DND-41 (cell line): ENCODE measurements at regions not wholly inside any gene's neighbourhood (a gene's known extent, or its start where the extent isn't known, plus 50 kb on each side); places are given as distances from the start of the nearest gene placed in this dataset.

ENCODE experiments used
- ATAC-seq: fragments of 200-7000 bp; cut with Tn5 transposase; 3 replicates; pipeline ENCODE4 v1.9.1; 2021; ENCODE audit warnings: low read depth; ENCODE audit not compliant: insufficient read depth
- DNase-seq: peaks from one replicate; pipeline ENCODE4 v3.0.0-alpha.2; 2020
- H2AFZ ChIP-seq: 2 replicates; pipeline ENCODE4 v1.6.0; 2012; ENCODE audit warnings: low read depth, low read length
- H3K27ac ChIP-seq: 2 replicates; pipeline ENCODE4 v1.5.1; 2012; ENCODE audit warnings: low read length, inconsistent platforms
- H3K27me3 ChIP-seq: fragments of 200-600 bp; sonication (generic); 2 replicates; pipeline ENCODE4 v1.6.0; 2012; ENCODE audit warnings: low read length, mild to moderate bottlenecking, inconsistent platforms; ENCODE audit not compliant: insufficient read depth, poor library complexity
- H3K36me3 ChIP-seq: 2 replicates; pipeline ENCODE4 v1.5.1; 2012; ENCODE audit warnings: low read length, inconsistent platforms; ENCODE audit not compliant: insufficient read depth
- H3K4me1 ChIP-seq: 2 replicates; pipeline ENCODE4 v1.5.1; 2012; ENCODE audit warnings: mild to moderate bottlenecking, low read length; ENCODE audit not compliant: insufficient read depth
- H3K4me2 ChIP-seq: 2 replicates; pipeline ENCODE4 v1.6.0; 2012; ENCODE audit warnings: mild to moderate bottlenecking, moderate library complexity, low read length, inconsistent platforms; ENCODE audit not compliant: insufficient read depth
- H3K4me3 ChIP-seq, 2 experiments: fragments of 200-600 bp in 1 of 2; shearing (Covaris generic) in 1 of 2; 2 replicates each; pipeline ENCODE4 v1.5.1; 2012 to 2016; ENCODE audit warnings: inconsistent platforms in 2 of 2, low read length in 2 of 2, mild to moderate bottlenecking in 2 of 2, low read depth in 1 of 2, moderate library complexity in 1 of 2
- H3K79me2 ChIP-seq: 2 replicates; pipeline ENCODE4 v1.6.0; 2012; ENCODE audit warnings: low read length, inconsistent platforms; ENCODE audit not compliant: insufficient read depth
- H3K9ac ChIP-seq: 2 replicates; pipeline ENCODE4 v1.6.0; 2012; ENCODE audit warnings: low read depth, mild to moderate bottlenecking, inconsistent platforms, low read length, moderate library complexity
- H3K9me3 ChIP-seq: 2 replicates; pipeline ENCODE4 v1.5.1; 2012; ENCODE audit warnings: low read length, moderate library complexity, mild to moderate bottlenecking, inconsistent platforms; ENCODE audit not compliant: insufficient read depth, severe bottlenecking
- H4K20me1 ChIP-seq: 2 replicates; pipeline ENCODE4 v1.6.0; 2012; ENCODE audit warnings: low read length; ENCODE audit not compliant: insufficient read depth
- EZH2 ChIP-seq: IDR thresholded peaks from 3 replicates; pipeline ENCODE4 v1.6.1; 2012; ENCODE audit warnings: borderline replicate concordance, low read depth, mild to moderate bottlenecking, moderate library complexity, low read length, inconsistent platforms; ENCODE audit not compliant: severe bottlenecking
- TF ChIP-seq, protein P1 (sequence below): IDR thresholded peaks from 2 replicates; pipeline ENCODE4 v1.5.1; 2012; ENCODE audit warnings: borderline replicate concordance, low read length, moderate library complexity, mild to moderate bottlenecking; ENCODE audit not compliant: poor library complexity, severe bottlenecking; ENCODE audit errors: extremely low read depth

DNA sequence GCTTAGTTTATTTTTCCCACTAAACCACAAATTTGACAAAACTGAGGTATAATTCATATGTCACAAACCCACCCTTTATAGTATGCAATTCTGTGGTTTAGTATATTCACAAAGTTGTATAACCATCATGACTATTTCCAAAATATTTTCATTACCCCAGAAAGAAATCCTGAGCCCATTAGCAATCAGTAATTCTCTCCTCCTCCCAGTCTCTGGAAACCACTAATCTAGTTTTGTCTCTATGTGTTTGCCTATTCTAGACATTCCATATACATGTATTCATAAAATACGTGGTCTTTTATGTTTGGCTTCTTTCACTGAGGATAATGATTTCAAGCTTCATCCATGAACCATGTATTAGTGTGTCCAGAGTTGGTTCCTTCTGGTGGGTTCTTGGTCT lies 267.6 kb downstream of the AEBP2 start:
- Histone ChIP-seq H4K20me1 (no peaks in the 10 kb centered on the region), H3K9ac (no peak overlapping the region), H2AFZ (no peak overlapping the region), H3K4me2 (no peak overlapping the region), H3K27ac (no peak overlapping the region), H3K4me3 (no peak overlapping the region), H3K9me3 (no peaks in the 10 kb centered on the region), H3K27me3 (no peaks in the 10 kb centered on the region), H3K4me1 (no peaks in the 10 kb centered on the region), H3K79me2 (no peaks in the 10 kb centered on the region), H3K36me3 (no peaks in the 10 kb centered on the region)
- TF ChIP-seq, protein P1, sequence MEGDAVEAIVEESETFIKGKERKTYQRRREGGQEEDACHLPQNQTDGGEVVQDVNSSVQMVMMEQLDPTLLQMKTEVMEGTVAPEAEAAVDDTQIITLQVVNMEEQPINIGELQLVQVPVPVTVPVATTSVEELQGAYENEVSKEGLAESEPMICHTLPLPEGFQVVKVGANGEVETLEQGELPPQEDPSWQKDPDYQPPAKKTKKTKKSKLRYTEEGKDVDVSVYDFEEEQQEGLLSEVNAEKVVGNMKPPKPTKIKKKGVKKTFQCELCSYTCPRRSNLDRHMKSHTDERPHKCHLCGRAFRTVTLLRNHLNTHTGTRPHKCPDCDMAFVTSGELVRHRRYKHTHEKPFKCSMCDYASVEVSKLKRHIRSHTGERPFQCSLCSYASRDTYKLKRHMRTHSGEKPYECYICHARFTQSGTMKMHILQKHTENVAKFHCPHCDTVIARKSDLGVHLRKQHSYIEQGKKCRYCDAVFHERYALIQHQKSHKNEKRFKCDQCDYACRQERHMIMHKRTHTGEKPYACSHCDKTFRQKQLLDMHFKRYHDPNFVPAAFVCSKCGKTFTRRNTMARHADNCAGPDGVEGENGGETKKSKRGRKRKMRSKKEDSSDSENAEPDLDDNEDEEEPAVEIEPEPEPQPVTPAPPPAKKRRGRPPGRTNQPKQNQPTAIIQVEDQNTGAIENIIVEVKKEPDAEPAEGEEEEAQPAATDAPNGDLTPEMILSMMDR, result no peak
- TF ChIP-seq EZH2, result no peak
- DNase-seq, result no peak
- ATAC-seq, result no peak

- no peak for TF ChIP-seq EZH2
- TF ChIP-seq, protein P1, result peak; percentile 22
- ATAC-seq (no peak), DNase-seq (no peak)
- Histone ChIP-seq H2AFZ (no peak overlapping the region), H3K79me2 (no peaks in the 10 kb centered on the region), H3K4me3 (no peak overlapping the region), H3K4me2 (no peak overlapping the region), H3K4me1 (no peaks in the 10 kb centered on the region), H3K27ac (no peak overlapping the region), H3K9ac (no peak overlapping the region), H3K9me3 (no peaks in the 10 kb centered on the region), H4K20me1 (no peaks in the 10 kb centered on the region), H3K27me3 (no peaks in the 10 kb centered on the region), H3K36me3 (no peaks in the 10 kb centered on the region)
These were observed 268.7 kb downstream of the AEBP2 start for GRCh38 chr12:19707948-19708409.

- Histone ChIP-seq H3K27ac (no peak overlapping the region), H3K79me2 (no peaks in the 10 kb centered on the region), H3K4me3 (no peak overlapping the region), H3K9me3 (no peaks in the 10 kb centered on the region), H4K20me1 (no peaks in the 10 kb centered on the region), H3K9ac (no peak overlapping the region), H3K27me3 (no peaks in the 10 kb centered on the region), H3K4me2 (no peak overlapping the region), H2AFZ (no peak overlapping the region), H3K4me1 (no peaks in the 10 kb centered on the region), H3K36me3 (no peaks in the 10 kb centered on the region)
- DNase-seq (no peak), ATAC-seq (no peak)
- TF ChIP-seq, protein P1, result no peak
- TF ChIP-seq EZH2, result no peak
These were observed 270.6 kb downstream of the AEBP2 start for GRCh38 chr12:19709889-19710288.
